CD14-positive monocyte (primary cell): ENCODE measurements at regions not wholly inside any gene's neighbourhood (a gene's known extent, or its start where the extent isn't known, plus 50 kb on each side); places are given as distances from the start of the nearest gene placed in this dataset.

Experiments used
- DNase-seq, 3 donors: peaks; one replicate each; pipeline ENCODE4 v3.0.0-alpha.2; 2011 to 2022
- H2AFZ ChIP-seq: 2 replicates; pipeline ENCODE4 v1.6.0; 2012; ENCODE audit warnings: mild to moderate bottlenecking, low read depth, low read length, inconsistent platforms; ENCODE audit not compliant: insufficient read depth, poor library complexity, severe bottlenecking
- H3K27ac ChIP-seq, 2 donors: 1 replicate in 1 of 2; 2 replicates in 1 of 2; pipeline ENCODE4 v1.5.1; 2012 to 2013; ENCODE audit warnings: low read length in 2 of 2, control low read depth in 1 of 2, inconsistent platforms in 1 of 2, low read depth in 1 of 2, mild to moderate bottlenecking in 1 of 2
- H3K27me3 ChIP-seq, 2 donors: one replicate each; pipeline versions ENCODE4 v1.6.0 to v1.6.1; 2011 to 2013; ENCODE audit warnings: low read length in 2 of 2; ENCODE audit not compliant: control insufficient read depth in 2 of 2, insufficient read depth in 2 of 2
- H3K36me3 ChIP-seq, 2 donors: replicated peaks in 1 of 2; 1 replicate in 1 of 2; 2 replicates in 1 of 2; pipeline versions ENCODE4 v1.5.1 to v1.6.1; 2012 to 2013; ENCODE audit warnings: low read length in 2 of 2, control low read depth in 1 of 2, inconsistent platforms in 1 of 2, mild to moderate bottlenecking in 1 of 2; ENCODE audit not compliant: insufficient read depth in 2 of 2, control insufficient read depth in 1 of 2
- H3K4me1 ChIP-seq, 2 donors: 1 replicate in 1 of 2; 2 replicates in 1 of 2; pipeline versions ENCODE4 v1.5.1 to v1.6.1; 2012 to 2013; ENCODE audit warnings: low read length in 2 of 2, control low read depth in 1 of 2, inconsistent platforms in 1 of 2, mild to moderate bottlenecking in 1 of 2, moderate library complexity in 1 of 2; ENCODE audit not compliant: insufficient read depth in 2 of 2, control insufficient read depth in 1 of 2
- H3K4me2 ChIP-seq: replicated peaks from 2 replicates; pipeline ENCODE3; 2012; ENCODE audit warnings: low read length, moderate library complexity, mild to moderate bottlenecking; ENCODE audit not compliant: poor library complexity, severe bottlenecking; ENCODE audit errors: extremely low read depth
- H3K4me3 ChIP-seq, 3 experiments: fragments of 200-600 bp in 1 of 3; sonication (generic) in 1 of 3; replicated peaks in 1 of 3; 1 replicate in 2 of 3; 2 replicates in 1 of 3; pipeline ENCODE4 v1.5.1; 2011 to 2013; ENCODE audit warnings: low read length in 3 of 3, mild to moderate bottlenecking in 3 of 3, control low read depth in 2 of 3, low read depth in 2 of 3, inconsistent platforms in 1 of 3, moderate library complexity in 1 of 3
- H3K79me2 ChIP-seq: 2 replicates; pipeline ENCODE4 v1.6.0; 2012; ENCODE audit warnings: mild to moderate bottlenecking, control low read depth, inconsistent platforms, low read length, moderate library complexity; ENCODE audit not compliant: insufficient read depth
- H3K9ac ChIP-seq: 2 replicates; pipeline ENCODE4 v1.6.0; 2017; ENCODE audit warnings: low read length, mild to moderate bottlenecking; ENCODE audit not compliant: insufficient read depth, poor library complexity, severe bottlenecking
- H3K9me3 ChIP-seq, 2 donors: replicated peaks in 1 of 2; 1 replicate in 1 of 2; 2 replicates in 1 of 2; pipeline versions ENCODE4 v1.5.1 to v1.6.1; 2012 to 2013; ENCODE audit warnings: low read length in 2 of 2, control low read depth in 1 of 2; ENCODE audit not compliant: control insufficient read depth in 1 of 2, insufficient read depth in 1 of 2
- H4K20me1 ChIP-seq: 2 replicates; pipeline ENCODE4 v1.6.0; 2012; ENCODE audit warnings: mild to moderate bottlenecking, low read length, control low read depth, moderate library complexity; ENCODE audit not compliant: insufficient read depth
- H3K27ac Mint-ChIP-seq, 7 donors: one replicate each; pipeline ENCODE4 v1.8.0; 2020; ENCODE audit warnings: mild to moderate bottlenecking in 7 of 7, mixed read lengths in 7 of 7, moderate library complexity in 6 of 7, inconsistent platforms in 2 of 7
- H3K27me3 Mint-ChIP-seq, 3 donors: one replicate each; pipeline ENCODE4 v1.8.0; 2021 to 2022; ENCODE audit warnings: low read depth in 3 of 3, mild to moderate bottlenecking in 3 of 3, mixed read lengths in 3 of 3, moderate library complexity in 3 of 3, inconsistent platforms in 1 of 3
- H3K36me3 Mint-ChIP-seq, 2 donors: one replicate each; pipeline ENCODE4 v1.8.0; 2020; ENCODE audit warnings: mixed read lengths in 2 of 2, inconsistent platforms in 1 of 2, mild to moderate bottlenecking in 1 of 2
- H3K4me1 Mint-ChIP-seq: one replicate; pipeline ENCODE4 v1.8.0; 2020; ENCODE audit warnings: mild to moderate bottlenecking, mixed read lengths
- H3K4me3 Mint-ChIP-seq, 2 donors: one replicate each; pipeline ENCODE4 v1.8.0; 2020; ENCODE audit warnings: mild to moderate bottlenecking in 2 of 2, mixed read lengths in 2 of 2, moderate library complexity in 1 of 2
- H3K9me3 Mint-ChIP-seq, 7 donors: one replicate each; pipeline ENCODE4 v1.8.0; 2020 to 2022; ENCODE audit warnings: mixed read lengths in 7 of 7, mild to moderate bottlenecking in 6 of 7, moderate library complexity in 6 of 7, inconsistent platforms in 2 of 7
- CTCF ChIP-seq: fragments of 200-600 bp; IDR thresholded peaks from one replicate; pipeline ENCODE4 v1.8.0; 2022; ENCODE audit warnings: antibody characterized with exemption, mild to moderate bottlenecking
- WGBS: methylation state at CpG from one replicate; pipeline ENCODE4 v1.1.5; 2013; ENCODE audit warnings: missing lambda C conversion rate; ENCODE audit not compliant: insufficient coverage; 5-methylcytosine and 5-hydroxymethylcytosine counted together
- intact Hi-C, 2 donors: fragments of 100-400 bp; cut with micrococcal nuclease; formaldehyde crosslinking; loops; one replicate each; pipeline versions ENCODE4 v1.15.0 to v1.15.1; 2023

GRCh38 chrY:7262531-7262930 lies 351.0 kb upstream of the AMELY start:
- Histone ChIP-seq H3K4me1 (peaks cover 0 to 4% of the 10 kb centered on the region in 2 donors), H4K20me1 (no peaks in the 10 kb centered on the region), H3K27ac (no peak overlapping the region), H3K4me3 (no peak overlapping the region), H3K4me2 (no peak overlapping the region), H3K9ac (no peak overlapping the region), H3K79me2 (no peaks in the 10 kb centered on the region), H3K27me3 (no peaks in the 10 kb centered on the region), H2AFZ (no peak overlapping the region), H3K36me3 (no peaks in the 10 kb centered on the region), H3K9me3 (no peaks in the 10 kb centered on the region)
- Mint-ChIP-seq H3K27ac (no peak overlapping the region), H3K4me3 (no peak overlapping the region), H3K27me3 (peaks cover 0 to 2% (median 0%) of the 10 kb centered on the region in 3 donors), H3K4me1 (peaks cover 7% of the 10 kb centered on the region), H3K9me3 (peaks cover 0 to 5% (median 0%) of the 10 kb centered on the region in 7 donors), H3K36me3 (no peaks in the 10 kb centered on the region)
- WGBS = no CpG with 5 or more reads among the region's 4 CpGs
- no peak for DNase-seq
- TF ChIP-seq CTCF = no peak
- intact Hi-C loops = no loop called here

- Mint-ChIP-seq H3K9me3 (peaks cover 0 to 8% (median 0%) of the 10 kb centered on the region in 7 donors), H3K4me3 (no peak overlapping the region), H3K27ac (no peak overlapping the region), H3K4me1 (peaks cover 7% of the 10 kb centered on the region), H3K36me3 (no peaks in the 10 kb centered on the region), H3K27me3 (peaks cover 0 to 2% (median 0%) of the 10 kb centered on the region in 3 donors)
- Histone ChIP-seq H3K9ac (no peak overlapping the region), H3K36me3 (no peaks in the 10 kb centered on the region), H3K4me2 (no peak overlapping the region), H2AFZ (no peak overlapping the region), H3K4me3 (no peak overlapping the region), H3K27me3 (no peaks in the 10 kb centered on the region), H3K9me3 (no peaks in the 10 kb centered on the region), H4K20me1 (no peaks in the 10 kb centered on the region), H3K79me2 (no peaks in the 10 kb centered on the region), H3K27ac (no peak overlapping the region), H3K4me1 (peaks cover 0 to 4% of the 10 kb centered on the region in 2 donors)
- intact Hi-C loops = no loop called here
- TF ChIP-seq CTCF = no peak
- DNase-seq = no peak
- WGBS = 100% methylated on average over 1 of the region's 6 CpGs
Observed at GRCh38 chrY:7261254-7261653, 349.7 kb upstream of the AMELY start.
